Cardiac muscle cell (in vitro differentiated cells and primary cell): ENCODE measurements at regions not wholly inside any gene's neighbourhood (a gene's known extent, or its start where the extent isn't known, plus 50 kb on each side); places are given as distances from the start of the nearest gene placed in this dataset.

Experiments
- DNase-seq, 2 donors: peaks; one replicate each; pipeline versions ENCODE4 v3.0.0 to v3.0.0-alpha.2; 2010 to 2017; ENCODE audit warnings: low read depth in 1 of 2, low spot score in 1 of 2
- H3K27ac ChIP-seq: fragments of 200-600 bp; sonication (generic); 2 replicates; pipeline ENCODE4 v1.5.1; 2016
- H3K27me3 ChIP-seq: fragments of 200-600 bp; sonication (generic); 2 replicates; pipeline ENCODE4 v1.6.0; 2016; ENCODE audit warnings: control low read depth
- H3K36me3 ChIP-seq: fragments of 200-600 bp; sonication (generic); 2 replicates; pipeline ENCODE4 v1.5.1; 2016; ENCODE audit warnings: control low read depth
- H3K4me1 ChIP-seq: fragments of 200-600 bp; sonication (generic); 2 replicates; pipeline ENCODE4 v1.8.1; 2017; ENCODE audit warnings: low read depth, mild to moderate bottlenecking, mixed run types
- H3K4me3 ChIP-seq: fragments of 200-600 bp; sonication (generic); 2 replicates; pipeline ENCODE4 v1.5.1; 2016; ENCODE audit warnings: mild to moderate bottlenecking
- H3K9me3 ChIP-seq: fragments of 200-600 bp; sonication (generic); 2 replicates; pipeline ENCODE4 v1.5.1; 2017; ENCODE audit warnings: low read depth, mild to moderate bottlenecking, control low read depth
- TF ChIP-seq, protein P1 (sequence below): IDR thresholded peaks from 2 replicates; pipeline ENCODE4 v1.5.1; 2012; ENCODE audit warnings: low read depth, mild to moderate bottlenecking, low read length

DNA sequence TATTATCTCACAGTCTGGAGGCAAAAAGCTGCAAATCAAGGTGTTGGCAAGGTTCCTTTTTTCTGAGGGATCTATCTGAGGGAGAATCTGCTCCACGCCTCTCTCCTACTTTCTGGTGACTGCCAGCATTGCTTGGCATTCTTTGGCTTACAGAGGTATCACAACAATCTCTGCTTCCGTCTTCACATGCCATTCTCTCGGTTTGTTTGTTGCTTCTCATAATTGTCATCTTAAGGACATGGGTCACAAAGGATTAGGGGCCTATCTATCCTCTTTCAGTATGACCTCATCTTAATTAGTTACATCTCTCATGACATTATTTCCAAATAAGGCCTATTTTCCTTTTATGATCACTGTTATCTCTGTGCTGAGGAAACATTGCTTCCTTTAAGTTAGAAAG is 345.0 kb downstream of the FOXG1 start:
- Histone ChIP-seq H3K27ac (no peak overlapping the region), H3K9me3 (no peaks in the 10 kb centered on the region), H3K36me3 (no peaks in the 10 kb centered on the region), H3K4me1 (no peaks in the 10 kb centered on the region), H3K4me3 (no peak overlapping the region), H3K27me3 (no peaks in the 10 kb centered on the region)
- TF ChIP-seq, protein P1, sequence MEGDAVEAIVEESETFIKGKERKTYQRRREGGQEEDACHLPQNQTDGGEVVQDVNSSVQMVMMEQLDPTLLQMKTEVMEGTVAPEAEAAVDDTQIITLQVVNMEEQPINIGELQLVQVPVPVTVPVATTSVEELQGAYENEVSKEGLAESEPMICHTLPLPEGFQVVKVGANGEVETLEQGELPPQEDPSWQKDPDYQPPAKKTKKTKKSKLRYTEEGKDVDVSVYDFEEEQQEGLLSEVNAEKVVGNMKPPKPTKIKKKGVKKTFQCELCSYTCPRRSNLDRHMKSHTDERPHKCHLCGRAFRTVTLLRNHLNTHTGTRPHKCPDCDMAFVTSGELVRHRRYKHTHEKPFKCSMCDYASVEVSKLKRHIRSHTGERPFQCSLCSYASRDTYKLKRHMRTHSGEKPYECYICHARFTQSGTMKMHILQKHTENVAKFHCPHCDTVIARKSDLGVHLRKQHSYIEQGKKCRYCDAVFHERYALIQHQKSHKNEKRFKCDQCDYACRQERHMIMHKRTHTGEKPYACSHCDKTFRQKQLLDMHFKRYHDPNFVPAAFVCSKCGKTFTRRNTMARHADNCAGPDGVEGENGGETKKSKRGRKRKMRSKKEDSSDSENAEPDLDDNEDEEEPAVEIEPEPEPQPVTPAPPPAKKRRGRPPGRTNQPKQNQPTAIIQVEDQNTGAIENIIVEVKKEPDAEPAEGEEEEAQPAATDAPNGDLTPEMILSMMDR: no peak
- no peak for DNase-seq

DNA sequence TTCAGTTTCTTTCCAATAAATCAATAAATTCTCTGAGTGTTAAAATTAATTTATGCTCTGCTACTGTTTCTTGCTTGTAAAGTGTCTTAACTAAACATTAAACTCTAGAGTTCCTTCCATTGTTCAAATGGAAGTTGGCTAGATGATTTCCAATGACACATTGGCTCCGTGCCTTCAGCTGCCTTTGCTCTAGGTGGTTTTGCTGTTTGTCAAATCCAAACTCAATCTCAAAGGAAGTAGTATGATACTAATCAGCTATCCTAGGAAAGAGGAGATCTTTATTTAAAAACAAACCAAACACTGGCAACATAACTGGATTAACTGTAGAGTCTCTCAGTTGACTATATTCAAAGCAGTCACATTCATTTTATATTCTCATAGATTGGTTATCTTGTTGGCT is 356.4 kb downstream of the FOXG1 start:
- TF ChIP-seq, protein P1: no peak
- Histone ChIP-seq H3K27me3 (no peaks in the 10 kb centered on the region), H3K4me1 (no peaks in the 10 kb centered on the region), H3K4me3 (no peak overlapping the region), H3K27ac (no peak overlapping the region), H3K36me3 (no peaks in the 10 kb centered on the region), H3K9me3 (no peaks in the 10 kb centered on the region)
- no peak for DNase-seq

DNA sequence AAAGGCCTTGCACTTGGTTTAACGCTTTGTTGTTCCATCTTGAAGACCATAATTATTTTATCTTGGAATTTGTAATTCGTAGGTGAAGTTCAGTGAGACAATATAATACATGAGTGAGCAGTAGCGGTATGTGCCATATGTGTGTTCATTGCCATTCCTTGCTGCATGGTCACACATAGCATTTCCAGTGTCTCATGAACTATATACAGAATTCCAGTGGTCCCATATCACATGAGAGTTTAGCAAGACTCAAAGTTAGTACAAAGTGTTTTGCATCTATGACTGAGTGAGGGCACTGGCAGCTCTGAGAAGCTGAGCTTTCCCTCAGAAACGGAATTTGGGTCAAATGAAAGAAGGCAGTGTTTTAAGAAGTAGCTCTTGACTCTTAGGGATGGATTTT is 359.8 kb downstream of the FOXG1 start:
- H3K4me3 ChIP-seq: no peak overlapping the region
- H3K36me3 ChIP-seq: no peaks in the 10 kb centered on the region
- no peaks in the 10 kb centered on the region for H3K27me3 ChIP-seq
- no peak overlapping the region for H3K27ac ChIP-seq
- no peak for DNase-seq
- TF ChIP-seq, protein P1: no peak
- H3K9me3 ChIP-seq: no peaks in the 10 kb centered on the region
- H3K4me1 ChIP-seq: no peaks in the 10 kb centered on the region

DNA sequence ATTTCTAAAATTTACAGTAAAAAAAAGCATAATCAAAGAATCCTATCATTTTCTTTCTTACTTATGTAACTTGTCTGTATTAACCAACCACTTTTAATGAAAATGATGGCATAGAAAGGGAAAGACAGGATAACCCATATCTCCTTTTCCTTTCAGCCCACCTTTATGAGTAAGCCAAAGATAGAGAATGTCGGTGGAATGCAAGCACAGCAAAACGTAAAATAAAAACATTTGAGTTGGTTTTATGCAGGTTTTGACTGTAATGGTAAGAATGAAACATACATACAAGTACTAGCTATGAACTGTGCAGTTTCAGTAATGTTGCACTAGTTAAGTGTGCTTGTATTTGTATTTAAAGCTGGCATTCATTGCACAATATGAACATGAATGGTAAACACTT is 360.3 kb downstream of the FOXG1 start:
- TF ChIP-seq, protein P1: no peak
- no peak overlapping the region for H3K4me3 ChIP-seq
- H3K36me3 ChIP-seq: no peaks in the 10 kb centered on the region
- DNase-seq: no peak
- H3K27me3 ChIP-seq: no peaks in the 10 kb centered on the region
- no peaks in the 10 kb centered on the region for H3K4me1 ChIP-seq
- no peaks in the 10 kb centered on the region for H3K9me3 ChIP-seq
- H3K27ac ChIP-seq: no peak overlapping the region

DNA sequence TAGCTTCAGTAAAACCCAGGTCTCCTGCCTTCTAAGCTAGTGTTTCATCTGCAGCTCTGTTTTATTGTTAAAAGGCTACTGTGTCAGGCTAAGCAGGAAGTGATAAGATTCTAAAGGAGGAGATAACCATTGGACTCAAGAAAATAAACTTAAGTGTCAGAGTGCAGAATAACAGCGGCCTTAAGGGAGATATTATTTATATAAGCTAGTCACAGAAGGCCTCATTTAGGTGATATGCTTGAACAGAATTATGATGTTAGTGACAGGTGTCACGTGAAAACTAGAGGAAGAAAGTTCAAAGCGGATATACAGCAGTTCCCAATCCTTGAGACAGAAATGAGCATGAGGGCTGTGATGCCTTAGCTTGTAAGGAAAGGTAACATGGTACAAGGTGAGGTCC is 373.4 kb downstream of the FOXG1 start:
- TF ChIP-seq, protein P1: no peak
- DNase-seq: no peak
- Histone ChIP-seq H3K9me3 (no peaks in the 10 kb centered on the region), H3K36me3 (no peaks in the 10 kb centered on the region), H3K4me1 (no peaks in the 10 kb centered on the region), H3K27ac (no peak overlapping the region), H3K4me3 (no peak overlapping the region), H3K27me3 (no peaks in the 10 kb centered on the region)

DNA sequence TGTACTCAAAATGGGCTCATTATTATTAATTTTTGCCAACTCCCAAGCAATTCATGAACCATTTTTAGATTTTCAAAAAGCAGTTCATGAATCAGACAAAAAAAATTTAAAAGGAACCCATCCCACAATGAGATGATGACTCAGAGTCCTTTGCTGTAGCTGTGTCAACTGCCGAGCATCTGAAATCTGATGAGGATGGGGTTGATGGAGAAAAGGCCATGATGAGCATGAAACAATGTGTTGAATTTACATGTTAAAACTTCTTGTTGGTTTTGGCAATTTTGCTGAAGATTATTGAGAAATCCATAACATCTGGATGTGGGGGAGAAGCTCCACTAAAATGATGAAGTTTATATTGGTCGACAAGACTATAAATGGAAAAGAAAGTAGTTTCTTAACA is 378.0 kb downstream of the FOXG1 start:
- Histone ChIP-seq H3K4me3 (no peak overlapping the region), H3K36me3 (no peaks in the 10 kb centered on the region), H3K4me1 (no peaks in the 10 kb centered on the region), H3K27me3 (no peaks in the 10 kb centered on the region), H3K9me3 (no peaks in the 10 kb centered on the region), H3K27ac (no peak overlapping the region)
- TF ChIP-seq, protein P1: no peak
- DNase-seq: peak in 1 of 2 donors; percentile 87
